ENCODE measurements at regions not wholly inside any gene's neighbourhood (a gene's known extent, or its start where the extent isn't known, plus 50 kb on each side); places are given as distances from the start of the nearest gene placed in this dataset.
"Not testable (repeated sequence)": the region's sequence is repeated elsewhere in the genome, so short reads cannot be mapped to it uniquely, and the experiment has no call there.

DNA sequence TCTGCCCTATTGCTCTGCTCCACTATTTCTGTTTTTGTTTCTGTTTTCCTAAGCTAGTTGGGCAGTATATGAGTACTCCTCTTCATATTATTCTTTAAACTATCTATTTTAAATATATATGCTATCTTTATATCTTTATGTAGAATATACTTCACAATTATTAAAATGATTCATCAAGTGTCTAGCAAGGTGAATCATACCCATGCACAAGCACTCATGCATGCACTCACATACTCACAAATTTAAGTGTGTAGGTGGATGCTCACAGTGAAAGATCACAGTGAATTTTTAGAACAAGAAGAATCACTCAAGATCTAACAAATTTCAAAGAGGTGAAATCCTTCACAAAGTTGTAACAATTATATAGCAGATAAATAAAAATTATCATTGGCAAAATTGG is 435.6 kb upstream of the SLITRK5 start:
- Mint-ChIP-seq H3K36me3 (ENCODE audit: low read depth) (no peaks in the 10 kb centered on the region), H3K27me3 (ENCODE audit: low read depth) (peaks cover 15% of the 10 kb centered on the region), H3K27ac (ENCODE audit: unreplicated experiment) (no peak overlapping the region), H3K9me3 (ENCODE audit: low read depth) (peaks cover 10% of the 10 kb centered on the region), H3K4me1 (ENCODE audit: low read depth) (peaks cover 3% of the 10 kb centered on the region), H3K4me3 (ENCODE audit: unreplicated experiment) (no peak overlapping the region)
- no peak for DNase-seq (ENCODE audit: low spot score)
- TF ChIP-seq, protein P1, sequence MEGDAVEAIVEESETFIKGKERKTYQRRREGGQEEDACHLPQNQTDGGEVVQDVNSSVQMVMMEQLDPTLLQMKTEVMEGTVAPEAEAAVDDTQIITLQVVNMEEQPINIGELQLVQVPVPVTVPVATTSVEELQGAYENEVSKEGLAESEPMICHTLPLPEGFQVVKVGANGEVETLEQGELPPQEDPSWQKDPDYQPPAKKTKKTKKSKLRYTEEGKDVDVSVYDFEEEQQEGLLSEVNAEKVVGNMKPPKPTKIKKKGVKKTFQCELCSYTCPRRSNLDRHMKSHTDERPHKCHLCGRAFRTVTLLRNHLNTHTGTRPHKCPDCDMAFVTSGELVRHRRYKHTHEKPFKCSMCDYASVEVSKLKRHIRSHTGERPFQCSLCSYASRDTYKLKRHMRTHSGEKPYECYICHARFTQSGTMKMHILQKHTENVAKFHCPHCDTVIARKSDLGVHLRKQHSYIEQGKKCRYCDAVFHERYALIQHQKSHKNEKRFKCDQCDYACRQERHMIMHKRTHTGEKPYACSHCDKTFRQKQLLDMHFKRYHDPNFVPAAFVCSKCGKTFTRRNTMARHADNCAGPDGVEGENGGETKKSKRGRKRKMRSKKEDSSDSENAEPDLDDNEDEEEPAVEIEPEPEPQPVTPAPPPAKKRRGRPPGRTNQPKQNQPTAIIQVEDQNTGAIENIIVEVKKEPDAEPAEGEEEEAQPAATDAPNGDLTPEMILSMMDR (IDR thresholded peaks at IDR 0.05), result no peak

DNA sequence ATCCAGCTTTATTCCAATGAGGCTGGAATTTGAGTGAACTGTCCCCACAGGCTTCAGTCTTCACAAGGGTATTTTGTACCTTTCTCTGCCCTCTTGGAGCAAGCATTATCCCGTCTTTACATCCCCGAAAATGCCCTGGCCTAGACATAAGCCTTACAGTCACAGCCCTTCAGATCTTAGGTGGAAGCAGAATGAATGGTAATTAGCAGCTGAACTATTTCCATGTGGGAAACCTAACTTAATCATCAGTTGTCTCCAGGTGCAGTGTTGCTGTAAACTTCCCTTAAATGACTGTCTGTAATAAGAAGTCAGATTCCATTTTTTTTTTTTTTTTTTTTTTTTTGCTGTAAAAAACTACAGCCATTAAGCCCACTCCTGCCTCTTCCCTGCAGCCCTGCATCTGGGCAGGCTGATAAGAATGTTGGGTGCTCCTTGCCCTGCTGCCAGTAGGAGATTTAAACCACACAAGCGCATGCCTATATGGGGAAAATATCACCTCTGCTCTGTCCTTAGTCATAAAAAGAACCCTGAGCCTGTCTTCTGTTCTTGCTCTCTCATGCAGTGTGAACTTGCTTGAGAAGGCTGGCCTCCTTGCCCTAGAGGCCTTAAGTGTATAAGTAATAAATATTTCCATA is 426.8 kb upstream of the SLITRK5 start:
- Mint-ChIP-seq H3K27ac (ENCODE audit: unreplicated experiment) (no peak overlapping the region), H3K4me3 (ENCODE audit: unreplicated experiment) (no peak overlapping the region), H3K27me3 (ENCODE audit: low read depth) (peaks cover 2% of the 10 kb centered on the region), H3K9me3 (ENCODE audit: low read depth) (no peaks in the 10 kb centered on the region), H3K4me1 (ENCODE audit: low read depth) (no peaks in the 10 kb centered on the region), H3K36me3 (ENCODE audit: low read depth) (no peaks in the 10 kb centered on the region)
- no peak for DNase-seq (ENCODE audit: low spot score)
- TF ChIP-seq, protein P1 (IDR thresholded peaks at IDR 0.05), result no peak

DNA sequence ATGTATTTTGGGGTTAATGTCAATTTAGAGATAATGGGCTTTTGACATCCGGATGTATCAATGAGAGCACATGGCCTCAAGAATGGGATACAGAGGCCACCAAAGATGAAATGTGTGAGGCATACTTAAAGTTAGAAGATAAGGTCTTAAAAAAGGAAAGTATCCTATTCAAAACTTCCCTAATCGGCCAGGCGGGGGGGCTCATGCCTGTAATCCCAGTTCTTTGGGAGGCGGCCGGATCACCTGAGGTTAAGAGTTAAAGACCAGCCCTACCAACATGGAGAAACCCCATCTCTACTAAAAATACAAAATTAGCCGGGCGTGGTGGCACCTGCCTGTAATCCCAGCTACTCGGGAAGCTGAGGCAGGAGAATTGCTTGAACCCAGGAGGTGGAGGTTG is 421.3 kb upstream of the SLITRK5 start:
- H3K27ac Mint-ChIP-seq (ENCODE audit: unreplicated experiment); DNase-seq (ENCODE audit: low spot score); H3K36me3 Mint-ChIP-seq (ENCODE audit: low read depth); H3K27me3 Mint-ChIP-seq (ENCODE audit: low read depth); H3K9me3 Mint-ChIP-seq (ENCODE audit: low read depth); H3K4me1 Mint-ChIP-seq (ENCODE audit: low read depth); H3K4me3 Mint-ChIP-seq (ENCODE audit: unreplicated experiment): not testable (repeated sequence)

DNA sequence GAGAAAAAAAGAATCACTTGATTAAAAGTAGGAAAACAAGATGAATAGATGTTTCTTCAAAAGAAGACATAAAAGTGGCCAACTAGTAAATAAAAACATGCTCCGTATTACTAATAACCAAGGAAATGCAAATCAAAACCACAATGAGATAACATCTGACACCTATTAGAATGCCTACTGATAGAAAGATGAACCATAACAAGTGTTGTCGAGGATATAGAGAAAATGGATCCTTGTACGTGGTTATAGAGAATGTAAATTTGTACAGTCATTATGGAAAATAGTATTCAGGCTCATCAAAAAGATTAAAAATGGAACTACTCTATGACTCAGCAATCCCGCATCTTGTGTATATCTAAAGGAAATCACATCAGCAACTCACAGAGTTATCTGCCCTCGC is 415.8 kb upstream of the SLITRK5 start:
- H3K36me3 Mint-ChIP-seq (ENCODE audit: low read depth), result no peaks in the 10 kb centered on the region
- TF ChIP-seq, protein P1 (IDR thresholded peaks at IDR 0.05), result no peak
- H3K9me3 Mint-ChIP-seq (ENCODE audit: low read depth), result peaks cover 9% of the 10 kb centered on the region
- H3K27me3 Mint-ChIP-seq (ENCODE audit: low read depth), result no peaks in the 10 kb centered on the region
- no peak overlapping the region for H3K4me3 Mint-ChIP-seq (ENCODE audit: unreplicated experiment)
- H3K27ac Mint-ChIP-seq (ENCODE audit: unreplicated experiment), result no peak overlapping the region
- DNase-seq (ENCODE audit: low spot score), result no peak
- no peaks in the 10 kb centered on the region for H3K4me1 Mint-ChIP-seq (ENCODE audit: low read depth)

DNA sequence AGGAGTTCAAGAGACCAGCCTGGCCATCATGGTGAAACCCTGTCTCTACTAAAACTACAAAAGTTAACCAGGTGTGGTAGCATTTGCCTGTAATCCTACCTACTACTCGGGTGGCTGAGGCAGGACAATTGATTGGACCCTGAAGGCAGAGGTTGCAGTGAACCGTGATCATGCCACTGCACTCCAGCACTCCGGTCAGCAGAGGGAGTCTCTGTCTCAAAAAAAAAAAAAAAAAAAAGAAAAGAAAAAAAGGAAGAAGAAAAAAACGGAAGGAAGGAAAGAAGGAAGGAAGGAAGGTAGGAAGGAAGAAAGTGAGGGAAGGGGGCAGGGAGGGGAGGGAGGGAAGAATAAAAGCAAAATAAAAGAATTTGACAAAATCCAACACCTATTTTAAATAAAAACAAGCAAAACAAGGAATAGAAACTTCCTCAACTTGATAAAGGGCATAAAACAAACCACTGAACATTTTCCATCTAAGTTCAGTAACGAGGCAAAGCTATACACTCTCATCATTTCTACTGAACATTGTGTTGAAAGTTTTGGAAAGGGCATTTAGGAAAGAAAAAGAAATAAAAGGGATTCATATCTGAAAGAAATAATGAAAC is 411.6 kb upstream of the SLITRK5 start:
- peaks cover 9% of the 10 kb centered on the region for H3K9me3 Mint-ChIP-seq (ENCODE audit: low read depth)
- DNase-seq (ENCODE audit: low spot score), result no peak
- TF ChIP-seq, protein P1 (IDR thresholded peaks at IDR 0.05), result peak; percentile 72
- no peak overlapping the region for H3K4me3 Mint-ChIP-seq (ENCODE audit: unreplicated experiment)
- H3K36me3 Mint-ChIP-seq (ENCODE audit: low read depth), result no peaks in the 10 kb centered on the region
- no peaks in the 10 kb centered on the region for H3K4me1 Mint-ChIP-seq (ENCODE audit: low read depth)
- H3K27me3 Mint-ChIP-seq (ENCODE audit: low read depth), result no peaks in the 10 kb centered on the region
- H3K27ac Mint-ChIP-seq (ENCODE audit: unreplicated experiment), result no peak overlapping the region

All from chondrocyte (in vitro differentiated cells).